GM23338 (cell line): ENCODE measurements at regions not wholly inside any gene's neighbourhood (a gene's known extent, or its start where the extent isn't known, plus 50 kb on each side); places are given as distances from the start of the nearest gene placed in this dataset.

Experiments used
- ATAC-seq: fragments of 200-7000 bp; cut with Tn5 transposase; 3 replicates; pipeline ENCODE4 v1.9.1; 2020
- DNase-seq: peaks from one replicate; pipeline ENCODE4 v3.0.0-alpha.2; 2015; ENCODE audit warnings: low spot score
- H2AFZ ChIP-seq: fragments of 200-600 bp; sonication (generic); 2 replicates; pipeline ENCODE4 v1.8.0; 2016; ENCODE audit warnings: antibody characterized with exemption, mild to moderate bottlenecking, moderate library complexity
- H3F3A ChIP-seq: fragments of 200-600 bp; sonication (generic); replicated peaks from 2 replicates; pipeline ENCODE4 v1.8.0; 2017; ENCODE audit warnings: antibody characterized with exemption, mixed run types, low read depth
- H3K27ac ChIP-seq: fragments of 200-600 bp; sonication (generic); 2 replicates; pipeline ENCODE4 v1.6.1; 2016; ENCODE audit warnings: low read depth
- H3K27me3 ChIP-seq: fragments of 200-600 bp; sonication (generic); 2 replicates; pipeline ENCODE4 v1.8.0; 2016; ENCODE audit warnings: mild to moderate bottlenecking, mixed run types, moderate library complexity; ENCODE audit not compliant: insufficient read depth
- H3K36me3 ChIP-seq: fragments of 200-600 bp; sonication (generic); 2 replicates; pipeline ENCODE4 v1.8.0; 2016; ENCODE audit warnings: mild to moderate bottlenecking; ENCODE audit not compliant: insufficient read depth
- H3K4me1 ChIP-seq: fragments of 200-600 bp; sonication (generic); 2 replicates; pipeline ENCODE4 v1.8.0; 2016; ENCODE audit warnings: mild to moderate bottlenecking, moderate library complexity; ENCODE audit not compliant: insufficient read depth
- H3K4me2 ChIP-seq: fragments of 200-600 bp; sonication (generic); 2 replicates; pipeline ENCODE4 v1.7.1; 2017; ENCODE audit warnings: mixed run types
- H3K4me3 ChIP-seq: fragments of 200-600 bp; sonication (generic); 2 replicates; pipeline ENCODE4 v1.6.1; 2016; ENCODE audit warnings: mixed run types
- H3K79me2 ChIP-seq: fragments of 200-600 bp; sonication (generic); replicated peaks from 2 replicates; pipeline ENCODE4 v1.8.0; 2017; ENCODE audit warnings: mild to moderate bottlenecking; ENCODE audit not compliant: insufficient read depth
- H3K9me2 ChIP-seq: fragments of 200-600 bp; sonication (generic); 2 replicates; pipeline ENCODE4 v1.8.0; 2017; ENCODE audit not compliant: insufficient read depth
- H4K20me1 ChIP-seq: fragments of 200-600 bp; sonication (generic); replicated peaks from 2 replicates; pipeline ENCODE4 v1.8.0; 2017; ENCODE audit warnings: mild to moderate bottlenecking; ENCODE audit not compliant: insufficient read depth
- H3K27ac Mint-ChIP-seq: 2 replicates; pipeline ENCODE4 v1.8.0; 2020; ENCODE audit warnings: inconsistent platforms, mild to moderate bottlenecking, moderate library complexity, mixed read lengths
- H3K27me3 Mint-ChIP-seq: 3 replicates; pipeline ENCODE4 v1.8.0; 2022; ENCODE audit warnings: low read depth, mild to moderate bottlenecking, moderate library complexity, mixed read lengths, inconsistent platforms; ENCODE audit not compliant: insufficient read depth, poor library complexity
- H3K36me3 Mint-ChIP-seq: 3 replicates; pipeline ENCODE4 v1.8.0; 2021; ENCODE audit warnings: low read depth, mild to moderate bottlenecking, inconsistent platforms, moderate library complexity, mixed read lengths
- H3K4me1 Mint-ChIP-seq: 3 replicates; pipeline ENCODE4 v1.8.0; 2020; ENCODE audit warnings: mild to moderate bottlenecking, inconsistent platforms, mixed read lengths
- H3K4me3 Mint-ChIP-seq: 3 replicates; pipeline ENCODE4 v1.8.0; 2021; ENCODE audit warnings: moderate library complexity, mild to moderate bottlenecking, inconsistent platforms, mixed read lengths
- H3K9me3 Mint-ChIP-seq: 3 replicates; pipeline ENCODE4 v1.8.0; 2020; ENCODE audit warnings: moderate library complexity, mild to moderate bottlenecking, inconsistent platforms, mixed read lengths
- CREB1 ChIP-seq: fragments of 250-450 bp; sonication (Bioruptor Pico); IDR thresholded peaks from 2 replicates; pipeline ENCODE4 v1.5.0; 2020; ENCODE audit warnings: low read depth, mild to moderate bottlenecking, moderate library complexity
- CTCF ChIP-seq, 2 experiments: fragments of 200-600 bp in 1 of 2; sonication (generic) in 1 of 2; conservative IDR thresholded peaks; 2 replicates each; pipeline versions ENCODE4 v1.5.1 to v1.6.1; 2016 to 2017; ENCODE audit warnings: antibody characterized with exemption in 2 of 2, low read depth in 2 of 2, mild to moderate bottlenecking in 2 of 2, moderate library complexity in 1 of 2
- ETS1 ChIP-seq: IDR thresholded peaks from 2 replicates; pipeline ENCODE4 v1.6.1; 2016; ENCODE audit warnings: antibody characterized with exemption
- EZH2 ChIP-seq: fragments of 200-600 bp; sonication (generic); IDR thresholded peaks from one replicate; pipeline ENCODE4 v1.8.0; 2017; ENCODE audit warnings: antibody characterized with exemption, mild to moderate bottlenecking, low read depth; ENCODE audit not compliant: unreplicated experiment
- EZH2phosphoT487 ChIP-seq: fragments of 200-600 bp; sonication (generic); IDR thresholded peaks from one replicate; pipeline ENCODE4 v1.8.1; 2018; ENCODE audit warnings: antibody characterized with exemption; ENCODE audit not compliant: unreplicated experiment
- JUNB ChIP-seq: IDR thresholded peaks from one replicate; pipeline ENCODE4 v1.6.1; 2016; ENCODE audit warnings: antibody characterized with exemption; ENCODE audit not compliant: unreplicated experiment
- NANOG ChIP-seq: IDR thresholded peaks from 2 replicates; pipeline ENCODE4 v1.6.1; 2016; ENCODE audit warnings: antibody characterized with exemption, borderline replicate concordance
- POLR2AphosphoS5 ChIP-seq: IDR thresholded peaks from 2 replicates; pipeline ENCODE4 v1.6.1; 2016; ENCODE audit warnings: antibody characterized with exemption, low read depth
- REST ChIP-seq: IDR thresholded peaks from one replicate; pipeline ENCODE4 v1.6.1; 2018; ENCODE audit warnings: antibody characterized with exemption; ENCODE audit not compliant: unreplicated experiment
- STAT1 ChIP-seq: IDR thresholded peaks from one replicate; pipeline ENCODE4 v1.6.1; 2016; ENCODE audit warnings: antibody characterized with exemption; ENCODE audit not compliant: unreplicated experiment
- ZNF114 ChIP-seq: fragments of 250-450 bp; sonication (Bioruptor Pico); IDR thresholded peaks from 2 replicates; pipeline ENCODE4 v1.5.0; 2020; ENCODE audit warnings: mild to moderate bottlenecking, moderate library complexity
- ZNF331 ChIP-seq: fragments of 250-450 bp; sonication (Bioruptor Pico); IDR thresholded peaks from 2 replicates; pipeline ENCODE4 v1.5.0; 2020; ENCODE audit warnings: low read depth, mild to moderate bottlenecking, moderate library complexity
- TF ChIP-seq, protein P1 (sequence below): fragments of 250-450 bp; sonication (Bioruptor Pico); IDR thresholded peaks from 2 replicates; pipeline ENCODE4 v1.5.0; 2020; ENCODE audit warnings: mild to moderate bottlenecking, moderate library complexity

GRCh38 chr5:35331956-35332950, 102.0 kb upstream of the PRLR start:
- no peaks in the 10 kb centered on the region for H4K20me1 ChIP-seq
- peaks cover 11% of the 10 kb centered on the region for H3K4me1 ChIP-seq
- TF ChIP-seq EZH2 (no peak), CTCF (conservative IDR thresholded peaks at IDR 0.05; ENCODE audit: low read depth in 2 of 2) (no peak), EZH2phosphoT487 (no peak), NANOG (no peak), CREB1 (CRISPR knock-in tag) (no peak), ETS1 (no peak), ZNF331 (CRISPR knock-in tag) (no peak), ZNF114 (CRISPR knock-in tag) (no peak), POLR2AphosphoS5 (no peak), REST (no peak), STAT1 (no peak), JUNB (no peak)
- TF ChIP-seq, protein P1, sequence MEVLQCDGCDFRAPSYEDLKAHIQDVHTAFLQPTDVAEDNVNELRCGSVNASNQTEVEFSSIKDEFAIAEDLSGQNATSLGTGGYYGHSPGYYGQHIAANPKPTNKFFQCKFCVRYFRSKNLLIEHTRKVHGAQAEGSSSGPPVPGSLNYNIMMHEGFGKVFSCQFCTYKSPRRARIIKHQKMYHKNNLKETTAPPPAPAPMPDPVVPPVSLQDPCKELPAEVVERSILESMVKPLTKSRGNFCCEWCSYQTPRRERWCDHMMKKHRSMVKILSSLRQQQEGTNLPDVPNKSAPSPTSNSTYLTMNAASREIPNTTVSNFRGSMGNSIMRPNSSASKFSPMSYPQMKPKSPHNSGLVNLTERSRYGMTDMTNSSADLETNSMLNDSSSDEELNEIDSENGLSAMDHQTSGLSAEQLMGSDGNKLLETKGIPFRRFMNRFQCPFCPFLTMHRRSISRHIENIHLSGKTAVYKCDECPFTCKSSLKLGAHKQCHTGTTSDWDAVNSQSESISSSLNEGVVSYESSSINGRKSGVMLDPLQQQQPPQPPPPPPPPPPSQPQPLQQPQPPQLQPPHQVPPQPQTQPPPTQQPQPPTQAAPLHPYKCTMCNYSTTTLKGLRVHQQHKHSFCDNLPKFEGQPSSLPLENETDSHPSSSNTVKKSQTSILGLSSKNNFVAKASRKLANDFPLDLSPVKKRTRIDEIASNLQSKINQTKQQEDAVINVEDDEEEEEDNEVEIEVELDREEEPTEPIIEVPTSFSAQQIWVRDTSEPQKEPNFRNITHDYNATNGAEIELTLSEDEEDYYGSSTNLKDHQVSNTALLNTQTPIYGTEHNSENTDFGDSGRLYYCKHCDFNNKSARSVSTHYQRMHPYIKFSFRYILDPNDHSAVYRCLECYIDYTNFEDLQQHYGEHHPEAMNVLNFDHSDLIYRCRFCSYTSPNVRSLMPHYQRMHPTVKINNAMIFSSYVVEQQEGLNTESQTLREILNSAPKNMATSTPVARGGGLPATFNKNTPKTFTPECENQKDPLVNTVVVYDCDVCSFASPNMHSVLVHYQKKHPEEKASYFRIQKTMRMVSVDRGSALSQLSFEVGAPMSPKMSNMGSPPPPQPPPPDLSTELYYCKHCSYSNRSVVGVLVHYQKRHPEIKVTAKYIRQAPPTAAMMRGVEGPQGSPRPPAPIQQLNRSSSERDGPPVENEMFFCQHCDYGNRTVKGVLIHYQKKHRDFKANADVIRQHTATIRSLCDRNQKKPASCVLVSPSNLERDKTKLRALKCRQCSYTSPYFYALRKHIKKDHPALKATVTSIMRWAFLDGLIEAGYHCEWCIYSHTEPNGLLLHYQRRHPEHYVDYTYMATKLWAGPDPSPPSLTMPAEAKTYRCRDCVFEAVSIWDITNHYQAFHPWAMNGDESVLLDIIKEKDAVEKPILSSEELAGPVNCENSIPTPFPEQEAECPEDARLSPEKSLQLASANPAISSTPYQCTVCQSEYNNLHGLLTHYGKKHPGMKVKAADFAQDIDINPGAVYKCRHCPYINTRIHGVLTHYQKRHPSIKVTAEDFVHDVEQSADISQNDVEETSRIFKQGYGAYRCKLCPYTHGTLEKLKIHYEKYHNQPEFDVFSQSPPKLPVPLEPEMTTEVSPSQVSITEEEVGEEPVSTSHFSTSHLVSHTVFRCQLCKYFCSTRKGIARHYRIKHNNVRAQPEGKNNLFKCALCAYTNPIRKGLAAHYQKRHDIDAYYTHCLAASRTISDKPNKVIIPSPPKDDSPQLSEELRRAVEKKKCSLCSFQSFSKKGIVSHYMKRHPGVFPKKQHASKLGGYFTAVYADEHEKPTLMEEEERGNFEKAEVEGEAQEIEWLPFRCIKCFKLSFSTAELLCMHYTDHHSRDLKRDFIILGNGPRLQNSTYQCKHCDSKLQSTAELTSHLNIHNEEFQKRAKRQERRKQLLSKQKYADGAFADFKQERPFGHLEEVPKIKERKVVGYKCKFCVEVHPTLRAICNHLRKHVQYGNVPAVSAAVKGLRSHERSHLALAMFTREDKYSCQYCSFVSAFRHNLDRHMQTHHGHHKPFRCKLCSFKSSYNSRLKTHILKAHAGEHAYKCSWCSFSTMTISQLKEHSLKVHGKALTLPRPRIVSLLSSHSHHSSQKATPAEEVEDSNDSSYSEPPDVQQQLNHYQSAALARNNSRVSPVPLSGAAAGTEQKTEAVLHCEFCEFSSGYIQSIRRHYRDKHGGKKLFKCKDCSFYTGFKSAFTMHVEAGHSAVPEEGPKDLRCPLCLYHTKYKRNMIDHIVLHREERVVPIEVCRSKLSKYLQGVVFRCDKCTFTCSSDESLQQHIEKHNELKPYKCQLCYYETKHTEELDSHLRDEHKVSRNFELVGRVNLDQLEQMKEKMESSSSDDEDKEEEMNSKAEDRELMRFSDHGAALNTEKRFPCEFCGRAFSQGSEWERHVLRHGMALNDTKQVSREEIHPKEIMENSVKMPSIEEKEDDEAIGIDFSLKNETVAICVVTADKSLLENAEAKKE (CRISPR knock-in tag) = no peak
- 0 out of 2 replicates have a peak, but pooled peaks cover 3% of the 10 kb centered on the region for H3K9me2 ChIP-seq
- no peak overlapping the region for H3K27ac ChIP-seq
- Mint-ChIP-seq H3K27ac (no peak overlapping the region), H3K36me3 (no peaks in the 10 kb centered on the region), H3K9me3 (no peaks in the 10 kb centered on the region), H3K4me3 (no peak overlapping the region), H3K27me3 (no peaks in the 10 kb centered on the region), H3K4me1 (peaks cover 21% of the 10 kb centered on the region)
- H2AFZ ChIP-seq = peak overlapping the region; percentile 53; the same call in 1 of the 2 replicates
- H3K79me2 ChIP-seq = no peaks in the 10 kb centered on the region
- no peak overlapping the region for H3K4me2 ChIP-seq
- H3K27me3 ChIP-seq = no peaks in the 10 kb centered on the region
- H3K4me3 ChIP-seq = no peak overlapping the region
- ATAC-seq (no peak; the same call in 2 of the 3 replicates), DNase-seq (no peak)
- H3K36me3 ChIP-seq = no peaks in the 10 kb centered on the region
- no peaks in the 10 kb centered on the region for H3F3A ChIP-seq
